ENCODE measurements at regions not wholly inside any gene's neighbourhood (a gene's known extent, or its start where the extent isn't known, plus 50 kb on each side); places are given as distances from the start of the nearest gene placed in this dataset.

DNA sequence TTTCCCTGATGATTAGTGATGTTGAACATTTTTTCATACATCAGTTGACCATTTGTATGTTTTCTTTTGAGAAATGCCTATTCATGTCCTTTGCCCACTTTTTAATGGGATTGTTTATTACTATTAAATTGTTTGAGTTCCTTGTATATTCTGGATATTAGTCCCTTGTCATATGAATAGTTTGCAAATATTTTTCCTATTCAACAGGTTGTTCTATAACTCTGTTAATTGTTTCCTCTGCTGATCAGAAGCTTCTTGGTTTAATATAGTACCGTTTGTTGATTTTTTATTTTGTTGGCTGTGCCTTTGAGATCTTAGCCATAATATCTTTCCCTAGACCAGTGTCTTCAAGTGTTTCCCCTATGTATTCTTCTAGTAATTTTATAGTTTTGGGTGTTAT is 189.0 kb upstream of the RARB start:
- WGBS (ENCODE audit: missing lambda C conversion rate): 42% methylated on average over 1 of the region's 1 CpG
- Histone ChIP-seq H3K27ac (no peak overlapping the region), H3K4me1 (0 out of 3 replicates have a peak, but pooled peaks cover 3% of the 10 kb centered on the region), H3K9me3 (0 out of 3 replicates have a peak, but pooled peaks cover 3% of the 10 kb centered on the region), H3K4me2 (no peak overlapping the region), H3K4me3 (no peak overlapping the region)
- ATAC-seq (no peak), DNase-seq (ENCODE audit: low read depth in 1 of 2, low spot score in 1 of 2) (no peak), FAIRE-seq (no peak)
- TF ChIP-seq CHD4 (IDR thresholded peaks at IDR 0.05; ENCODE audit: borderline replicate concordance) (no peak), ZC3H11A (IDR thresholded peaks at IDR 0.05) (no peak), KDM1A (IDR thresholded peaks at IDR 0.05; ENCODE audit: low read depth) (no peak), FOSB (CRISPR knock-in tag; IDR thresholded peaks at IDR 0.05) (no peak)
- CTCF ChIA-PET: no interaction called here
- POLR2A ChIA-PET: no interaction called here

DNA sequence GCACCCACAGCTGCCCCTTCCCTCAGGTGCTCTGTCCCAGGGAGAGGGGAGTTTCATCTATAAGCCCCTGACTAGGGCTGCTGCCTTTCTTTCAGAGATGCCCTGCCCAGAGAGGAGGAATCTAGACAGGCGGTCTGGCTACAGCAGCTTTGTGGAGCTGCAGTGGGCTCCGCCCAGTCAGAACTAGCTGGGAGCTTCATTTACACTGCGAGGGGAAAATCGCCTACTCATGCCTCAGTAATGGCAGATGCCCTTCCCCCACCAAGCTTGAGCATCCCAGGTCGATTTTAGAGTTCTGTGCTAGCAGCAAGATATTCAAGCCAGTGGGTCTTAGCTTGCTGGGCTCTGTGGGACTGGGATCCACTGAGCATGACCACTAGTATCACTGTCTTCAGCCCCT is 181.2 kb upstream of the RARB start:
- WGBS (ENCODE audit: missing lambda C conversion rate): 80% methylated on average over 1 of the region's 5 CpGs
- Histone ChIP-seq H3K4me2 (no peak overlapping the region), H3K27ac (no peak overlapping the region), H3K4me3 (no peak overlapping the region), H3K4me1 (no peaks in the 10 kb centered on the region), H3K9me3 (peaks cover 15% of the 10 kb centered on the region; the same call in 2 of the 3 replicates)
- FAIRE-seq: no peak
- ATAC-seq: no peak
- TF ChIP-seq HOXB5 (CRISPR knock-in tag; IDR thresholded peaks at IDR 0.05) (no peak), ZFP36 (IDR thresholded peaks at IDR 0.05; ENCODE audit: borderline replicate concordance, partially characterized antibody) (no peak), TP53 (CRISPR knock-in tag; IDR thresholded peaks at IDR 0.05) (no peak), ESRRA (IDR thresholded peaks at IDR 0.05; ENCODE audit: borderline replicate concordance, low read length) (no peak), TFCP2L1 (CRISPR knock-in tag; IDR thresholded peaks at IDR 0.05) (no peak), ZNF302 (CRISPR knock-in tag; IDR thresholded peaks at IDR 0.05) (no peak), SREBF2 (IDR thresholded peaks at IDR 0.05) (no peak), HOXB13 (CRISPR knock-in tag; IDR thresholded peaks at IDR 0.05; ENCODE audit: low read depth) (no peak), POLR2AphosphoS2 (conservative IDR thresholded peaks at IDR 0.05; ENCODE audit: low read length) (no peak), POLR2A (IDR thresholded peaks at IDR 0.05; ENCODE audit: low read length) (no peak), KDM5A (IDR thresholded peaks at IDR 0.05) (no peak), CHD4 (IDR thresholded peaks at IDR 0.05; ENCODE audit: borderline replicate concordance) (no peak), NR3C1 (IDR thresholded peaks at IDR 0.05) (no peak), EHF (CRISPR knock-in tag; IDR thresholded peaks at IDR 0.05) (no peak), RAD21 (conservative IDR thresholded peaks at IDR 0.05 in 1 of 2, IDR thresholded peaks at IDR 0.05 in 1 of 2) (no peak)
- TF ChIP-seq, protein P1, sequence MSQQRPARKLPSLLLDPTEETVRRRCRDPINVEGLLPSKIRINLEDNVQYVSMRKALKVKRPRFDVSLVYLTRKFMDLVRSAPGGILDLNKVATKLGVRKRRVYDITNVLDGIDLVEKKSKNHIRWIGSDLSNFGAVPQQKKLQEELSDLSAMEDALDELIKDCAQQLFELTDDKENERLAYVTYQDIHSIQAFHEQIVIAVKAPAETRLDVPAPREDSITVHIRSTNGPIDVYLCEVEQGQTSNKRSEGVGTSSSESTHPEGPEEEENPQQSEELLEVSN (IDR thresholded peaks at IDR 0.05; ENCODE audit: borderline replicate concordance, low read depth): no peak
- TF ChIP-seq, protein P2, sequence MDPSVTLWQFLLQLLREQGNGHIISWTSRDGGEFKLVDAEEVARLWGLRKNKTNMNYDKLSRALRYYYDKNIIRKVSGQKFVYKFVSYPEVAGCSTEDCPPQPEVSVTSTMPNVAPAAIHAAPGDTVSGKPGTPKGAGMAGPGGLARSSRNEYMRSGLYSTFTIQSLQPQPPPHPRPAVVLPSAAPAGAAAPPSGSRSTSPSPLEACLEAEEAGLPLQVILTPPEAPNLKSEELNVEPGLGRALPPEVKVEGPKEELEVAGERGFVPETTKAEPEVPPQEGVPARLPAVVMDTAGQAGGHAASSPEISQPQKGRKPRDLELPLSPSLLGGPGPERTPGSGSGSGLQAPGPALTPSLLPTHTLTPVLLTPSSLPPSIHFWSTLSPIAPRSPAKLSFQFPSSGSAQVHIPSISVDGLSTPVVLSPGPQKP (IDR thresholded peaks at IDR 0.05; ENCODE audit: low read depth, low read length): no peak
- TF ChIP-seq, protein P3, sequence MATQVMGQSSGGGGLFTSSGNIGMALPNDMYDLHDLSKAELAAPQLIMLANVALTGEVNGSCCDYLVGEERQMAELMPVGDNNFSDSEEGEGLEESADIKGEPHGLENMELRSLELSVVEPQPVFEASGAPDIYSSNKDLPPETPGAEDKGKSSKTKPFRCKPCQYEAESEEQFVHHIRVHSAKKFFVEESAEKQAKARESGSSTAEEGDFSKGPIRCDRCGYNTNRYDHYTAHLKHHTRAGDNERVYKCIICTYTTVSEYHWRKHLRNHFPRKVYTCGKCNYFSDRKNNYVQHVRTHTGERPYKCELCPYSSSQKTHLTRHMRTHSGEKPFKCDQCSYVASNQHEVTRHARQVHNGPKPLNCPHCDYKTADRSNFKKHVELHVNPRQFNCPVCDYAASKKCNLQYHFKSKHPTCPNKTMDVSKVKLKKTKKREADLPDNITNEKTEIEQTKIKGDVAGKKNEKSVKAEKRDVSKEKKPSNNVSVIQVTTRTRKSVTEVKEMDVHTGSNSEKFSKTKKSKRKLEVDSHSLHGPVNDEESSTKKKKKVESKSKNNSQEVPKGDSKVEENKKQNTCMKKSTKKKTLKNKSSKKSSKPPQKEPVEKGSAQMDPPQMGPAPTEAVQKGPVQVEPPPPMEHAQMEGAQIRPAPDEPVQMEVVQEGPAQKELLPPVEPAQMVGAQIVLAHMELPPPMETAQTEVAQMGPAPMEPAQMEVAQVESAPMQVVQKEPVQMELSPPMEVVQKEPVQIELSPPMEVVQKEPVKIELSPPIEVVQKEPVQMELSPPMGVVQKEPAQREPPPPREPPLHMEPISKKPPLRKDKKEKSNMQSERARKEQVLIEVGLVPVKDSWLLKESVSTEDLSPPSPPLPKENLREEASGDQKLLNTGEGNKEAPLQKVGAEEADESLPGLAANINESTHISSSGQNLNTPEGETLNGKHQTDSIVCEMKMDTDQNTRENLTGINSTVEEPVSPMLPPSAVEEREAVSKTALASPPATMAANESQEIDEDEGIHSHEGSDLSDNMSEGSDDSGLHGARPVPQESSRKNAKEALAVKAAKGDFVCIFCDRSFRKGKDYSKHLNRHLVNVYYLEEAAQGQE (IDR thresholded peaks at IDR 0.05): no peak
- ChIA-PET CTCF (no interaction called here), POLR2A (no interaction called here)
- DNase-seq (ENCODE audit: low read depth in 1 of 2, low spot score in 1 of 2): no peak
